DMS53 treated with DMSO at 0.1 percent for 48 hours (cell line): ENCODE measurements at regions not wholly inside any gene's neighbourhood (a gene's known extent, or its start where the extent isn't known, plus 50 kb on each side); places are given as distances from the start of the nearest gene placed in this dataset.
A peak's percentile ranks its signal among the peaks of the same experiment; 100 is the strongest.
"Not testable (repeated sequence)": the region's sequence is repeated elsewhere in the genome, so short reads cannot be mapped to it uniquely, and the experiment has no call there.

ENCODE experiments used
- DNase-seq: peaks from one replicate; lab custom pipeline; 2025; ENCODE audit not compliant: unreplicated experiment; lab: John Stamatoyannopoulos, UW

DNA sequence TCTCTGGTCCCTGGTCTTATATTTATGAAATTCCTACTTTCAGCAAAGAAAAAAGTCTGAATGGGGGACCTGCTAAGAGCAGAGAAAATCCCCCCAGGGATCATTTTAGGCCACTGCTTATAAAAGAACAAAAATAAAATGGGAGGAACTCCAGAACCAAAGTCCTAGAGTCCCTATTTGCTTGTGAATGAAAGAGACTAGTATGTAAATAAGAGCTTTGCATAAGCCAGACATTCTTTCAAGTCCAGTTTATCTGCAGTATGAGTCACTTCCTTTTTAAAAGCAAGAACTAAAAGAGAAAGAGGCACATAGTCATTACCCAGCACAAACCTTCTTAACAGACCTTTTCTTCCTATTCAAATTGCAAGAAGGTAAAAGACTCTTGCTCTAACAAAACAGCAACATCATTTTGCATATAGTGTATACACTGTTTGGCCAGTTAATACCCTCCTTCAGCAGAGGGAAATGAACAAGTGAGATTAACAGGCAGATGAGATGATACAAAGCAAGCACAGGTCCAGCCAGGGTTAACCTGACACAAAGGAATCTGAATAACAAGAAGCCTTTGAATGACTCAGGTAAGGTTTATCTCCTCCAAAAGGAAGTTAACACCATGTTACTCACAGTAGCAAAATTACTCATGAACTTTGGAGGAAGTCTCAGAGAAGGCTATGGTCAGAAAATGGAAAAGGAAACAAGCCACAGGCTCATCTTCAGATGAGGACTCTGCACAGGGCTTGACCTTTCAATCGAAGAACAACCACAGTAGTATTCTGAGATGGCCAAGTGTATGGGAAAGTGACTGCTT, 87.3 kb downstream of the PHLDA1 start:
- peak; percentile 92 for DNase-seq

DNA sequence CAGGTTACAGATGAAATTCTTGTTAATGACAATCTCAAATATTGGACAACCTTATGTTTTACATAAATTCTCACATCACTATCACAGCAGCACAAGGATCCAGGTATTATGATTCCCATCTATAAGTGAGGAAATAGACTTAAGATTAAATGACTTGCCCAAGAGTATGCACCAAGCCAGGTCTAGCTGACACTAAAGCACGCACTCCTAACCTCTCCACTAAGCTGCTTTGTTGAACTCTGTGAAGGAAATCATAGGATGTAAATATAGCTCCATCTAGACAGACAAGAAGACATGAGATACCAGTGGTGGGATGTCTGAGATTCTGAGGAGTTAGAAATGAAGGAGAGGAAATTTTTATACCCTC, 87.9 kb downstream of the PHLDA1 start:
- peak; percentile 60 for DNase-seq

- DNase-seq = not testable (repeated sequence)
Observed at GRCh38 chr12:75941661-75942060, 89.9 kb downstream of the PHLDA1 start.

DNA sequence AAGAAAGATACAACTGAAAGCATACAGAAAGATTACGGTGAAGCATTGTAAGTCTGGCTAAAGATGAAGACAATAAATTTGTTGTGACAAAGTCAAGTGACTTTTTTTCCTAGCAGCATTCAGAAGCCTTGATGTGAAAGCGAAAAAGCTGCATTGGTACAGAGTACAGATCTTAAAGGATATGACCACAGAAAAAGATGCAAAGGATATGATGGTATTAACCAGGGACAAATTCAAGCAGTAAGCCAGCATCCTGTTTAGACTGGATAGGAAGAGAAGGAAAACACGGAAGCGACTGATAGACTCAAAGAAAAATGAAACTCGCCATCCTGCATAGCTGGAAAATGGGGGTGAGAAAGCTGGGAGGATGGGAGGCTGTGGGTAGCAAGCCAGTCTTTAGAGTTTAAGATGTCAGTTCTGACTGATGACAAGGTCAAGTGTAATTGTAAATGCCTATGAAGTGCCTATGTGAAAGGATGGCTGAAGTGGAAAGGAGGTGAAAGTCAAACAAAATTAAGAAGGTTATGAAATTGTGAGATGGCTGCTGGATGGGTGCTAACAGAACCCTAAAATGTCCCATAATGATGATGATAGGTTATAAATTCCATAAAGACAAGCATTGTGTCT, 92.4 kb downstream of the PHLDA1 start:
- no peak for DNase-seq

- DNase-seq = no peak
Observed at GRCh38 chr12:75938189-75938588, 93.4 kb downstream of the PHLDA1 start.

DNA sequence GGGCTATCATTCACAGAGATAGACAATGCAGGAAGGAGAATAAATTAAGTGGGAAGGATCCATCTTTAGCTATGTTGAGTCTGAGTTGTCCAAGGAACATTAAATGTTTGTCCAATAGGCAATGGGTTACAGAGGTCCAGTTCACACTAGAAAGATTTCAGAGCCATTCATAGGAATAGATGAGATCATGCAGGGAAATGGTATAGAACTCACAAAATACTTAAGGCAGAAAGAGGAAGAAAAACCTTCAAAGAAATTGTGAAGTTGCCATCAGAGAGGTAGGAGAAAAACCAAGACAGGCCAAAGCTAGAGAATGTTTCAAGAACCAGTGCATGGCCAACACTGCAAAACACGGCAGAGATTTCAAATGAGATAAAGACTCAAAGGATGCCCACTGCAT, 94.1 kb downstream of the PHLDA1 start:
- no peak for DNase-seq

DNA sequence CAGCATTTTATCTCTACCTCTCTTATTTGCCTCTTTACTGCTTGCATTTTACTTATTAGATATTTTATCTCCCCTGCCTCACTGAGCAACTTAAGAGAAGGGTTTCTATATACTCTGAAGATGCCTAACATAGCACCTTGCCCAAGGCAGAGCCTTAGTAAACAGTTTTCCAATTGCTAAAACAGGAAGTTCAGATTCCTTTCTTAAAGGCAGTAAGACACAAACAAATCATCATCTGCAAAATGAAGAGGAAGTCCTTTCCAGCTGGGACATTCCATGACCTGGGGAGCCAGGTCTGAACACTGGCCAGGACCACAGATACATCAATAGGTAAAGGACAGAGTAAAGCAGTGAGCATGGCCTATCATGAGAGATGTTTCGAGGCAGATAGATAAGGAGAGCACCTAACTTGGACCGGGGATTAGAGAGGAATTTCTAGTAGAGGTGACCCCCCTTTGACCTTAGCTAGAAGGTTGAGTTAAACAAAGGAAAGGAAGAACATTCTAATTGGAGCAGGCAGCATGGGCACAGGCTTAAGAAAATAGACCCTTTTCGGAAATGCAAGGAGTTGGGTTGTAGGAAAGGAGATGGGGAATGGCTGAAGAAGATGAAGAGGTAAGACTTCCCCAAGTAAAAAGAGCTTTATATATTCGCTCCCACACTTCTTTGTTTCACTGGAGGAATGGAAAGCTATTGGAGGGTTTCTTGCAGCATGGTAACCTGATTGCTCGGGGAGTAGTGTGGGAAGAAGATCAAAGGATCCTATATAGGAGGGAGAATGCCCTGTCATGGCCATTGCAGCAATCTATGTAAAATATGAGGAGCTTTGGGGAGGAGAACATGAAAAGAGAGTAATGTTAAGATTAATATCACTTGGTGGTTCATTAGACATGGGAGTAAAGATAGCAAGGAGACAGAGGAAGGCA, 94.8 kb downstream of the PHLDA1 start:
- DNase-seq = no peak

- no peak for DNase-seq
Observed at GRCh38 chr12:75935539-75936242, 95.9 kb downstream of the PHLDA1 start.

- no peak for DNase-seq
Observed at GRCh38 chr12:75933101-75933500, 98.5 kb downstream of the PHLDA1 start.

- DNase-seq = no peak
Observed at GRCh38 chr12:75932241-75932640, 99.3 kb downstream of the PHLDA1 start.

GRCh38 chr12:75923964-75924666, 107.5 kb downstream of the PHLDA1 start:
- DNase-seq = no peak

DNA sequence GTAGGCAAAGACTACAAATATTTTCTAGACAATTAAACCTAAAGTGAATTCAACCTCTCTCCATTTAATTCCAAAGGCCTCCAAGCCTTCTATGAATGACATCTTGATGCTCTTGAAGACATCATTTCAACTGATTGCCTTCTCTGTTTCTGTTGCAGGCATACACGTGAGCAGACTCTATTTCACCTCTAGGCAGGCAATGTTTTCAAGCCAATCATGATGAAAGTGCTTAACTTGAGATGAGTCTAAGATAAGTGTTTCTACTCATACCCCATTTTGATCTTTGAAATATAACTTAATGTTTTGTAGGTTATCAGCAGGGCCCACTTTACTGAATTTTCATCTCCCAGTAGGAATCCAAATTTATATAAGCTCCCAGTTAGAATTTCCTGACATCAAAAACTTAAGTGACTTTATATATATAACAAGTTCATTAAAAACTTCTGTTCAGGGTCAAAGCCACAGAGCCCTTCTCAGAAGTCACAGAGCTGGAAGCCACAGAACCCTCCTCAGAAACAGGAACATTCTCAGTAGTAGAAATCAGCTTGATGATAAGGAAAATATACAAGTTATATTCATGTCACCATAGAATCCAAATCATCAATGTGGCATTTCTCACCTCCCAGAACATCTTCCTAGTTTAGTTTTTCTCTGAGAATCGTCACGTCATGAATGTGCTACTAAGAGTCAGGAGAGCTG, 108.5 kb downstream of the PHLDA1 start:
- DNase-seq = no peak

DNA sequence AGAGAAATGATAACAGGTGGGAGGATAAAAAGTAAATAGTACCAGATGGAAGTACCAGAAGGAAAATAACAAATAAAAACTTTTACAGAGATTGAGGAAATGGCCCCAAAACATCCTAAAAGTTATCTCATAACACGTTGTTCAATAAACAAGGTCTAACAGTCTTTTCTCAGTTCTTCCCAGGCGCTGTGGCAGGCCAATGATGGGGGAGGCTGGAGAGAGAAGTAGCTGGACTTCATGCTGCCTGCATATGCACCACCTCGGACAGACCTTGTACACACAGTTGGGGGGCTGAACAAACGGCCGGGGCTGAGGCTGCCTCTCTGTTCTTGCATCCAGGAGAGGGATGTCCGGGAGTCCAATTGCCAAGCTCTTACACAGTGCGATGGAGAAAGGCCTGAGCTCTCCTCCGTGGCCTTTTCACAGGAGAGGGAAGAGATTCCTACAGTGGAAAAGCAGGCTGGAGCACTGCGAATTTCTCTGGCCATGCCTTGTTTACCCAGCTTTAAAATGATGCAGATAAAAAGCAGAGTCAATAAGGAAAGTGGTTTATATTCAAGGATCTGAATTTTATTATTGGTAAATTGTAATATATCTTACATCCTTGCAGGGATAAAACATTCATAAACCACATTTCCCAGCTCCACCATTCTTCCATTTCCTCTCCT, 109.8 kb downstream of the PHLDA1 start:
- DNase-seq = no peak

- no peak for DNase-seq
Observed at GRCh38 chr12:75917715-75918114, 113.9 kb downstream of the PHLDA1 start.

- DNase-seq = no peak
Observed at GRCh38 chr12:75917083-75917482, 114.5 kb downstream of the PHLDA1 start.

- DNase-seq = no peak
Observed at GRCh38 chr12:75913502-75914351, 117.8 kb downstream of the PHLDA1 start.

DNA sequence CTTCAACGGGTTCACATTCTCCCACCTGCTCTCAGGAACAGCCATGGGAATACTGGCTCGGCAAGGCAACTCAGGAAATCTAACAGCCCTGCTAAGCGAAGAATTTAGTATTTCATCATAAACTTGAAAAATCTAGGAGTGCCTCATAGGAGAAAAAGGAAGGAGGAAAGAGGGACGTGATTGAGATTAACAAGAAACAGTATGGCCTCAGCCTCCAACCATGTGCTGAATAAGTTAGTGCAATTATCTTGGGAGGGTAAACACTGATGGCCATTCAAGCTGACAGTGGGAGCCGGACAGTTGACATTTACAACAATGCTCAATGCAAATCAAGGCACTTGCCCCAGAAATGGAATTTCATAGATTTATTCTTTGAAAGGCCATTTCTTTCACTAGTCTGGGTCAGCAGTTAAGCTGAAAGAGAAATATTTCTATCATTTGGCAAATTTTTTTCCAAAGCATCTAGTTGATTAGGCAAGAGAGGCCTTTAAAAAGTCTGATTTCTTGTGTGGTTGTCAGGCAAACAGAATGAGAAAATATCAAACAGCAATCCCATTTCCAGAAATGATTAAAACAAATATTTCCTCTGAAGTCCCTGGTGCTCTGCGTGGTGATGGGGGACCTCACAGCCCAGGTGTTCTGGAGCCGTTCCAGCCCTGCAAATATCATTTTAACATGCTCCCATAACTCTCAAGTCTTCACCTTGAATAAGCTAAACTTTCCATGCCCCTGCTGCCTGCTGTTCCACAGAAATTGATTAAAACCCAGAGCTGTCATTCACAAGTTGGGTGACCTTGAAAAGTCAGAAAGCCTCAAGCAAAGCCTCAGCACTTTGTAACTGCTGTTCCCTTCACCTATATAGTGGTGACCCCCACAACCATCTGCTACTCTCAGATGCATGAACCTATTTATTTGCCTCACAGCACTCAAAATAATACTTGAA, 121.6 kb downstream of the PHLDA1 start:
- peak; percentile 17 for DNase-seq
